GM12878 (cell line): ENCODE measurements at regions not wholly inside any gene's neighbourhood (a gene's known extent, or its start where the extent isn't known, plus 50 kb on each side); places are given as distances from the start of the nearest gene placed in this dataset.

Experiments used
- ATAC-seq: fragments of 200-7000 bp; cut with Tn5 transposase; 3 replicates; pipeline ENCODE4 v1.9.1; 2020; ENCODE audit warnings: mild to moderate bottlenecking, moderate library complexity
- BruUV-seq: library from RNA; stranded (reverse); fragments of 400-500 nt; replicated peaks from 2 replicates; lab custom pipeline; 2021; lab: Mats Ljungman, UMichigan
- CTCF ChIA-PET: fragments of 300-600 bp; sonication (Branson Sonifier 250); formaldehyde crosslinking; extraction: SDS; loops from one replicate; lab custom pipeline; 2021; ENCODE audit warnings: inconsistent platforms; lab: Yijun Ruan, JAX
- POLR2A ChIA-PET: fragments of 350-600 bp; formaldehyde crosslinking; extraction: SDS; loops from one replicate; lab custom pipeline; 2021; ENCODE audit warnings: inconsistent platforms; lab: Charles Lee
- RAD21 ChIA-PET: fragments of 300-600 bp; sonication (Branson Sonifier 250); formaldehyde crosslinking; loops from one replicate; lab custom pipeline; 2023; ENCODE audit warnings: antibody characterized with exemption; ENCODE audit not compliant: unreplicated experiment; lab: Charles Lee
- SMC1A ChIA-PET: fragments of 300-600 bp; sonication (Branson Sonifier 250); formaldehyde crosslinking; loops from one replicate; lab custom pipeline; 2023; ENCODE audit not compliant: unreplicated experiment, uncharacterized antibody; lab: Charles Lee
- DNase-seq: peaks from one replicate; pipeline ENCODE4 v3.0.0-alpha.2; 2011; ENCODE audit warnings: low read depth, low spot score
- FAIRE-seq: peaks from 3 replicates; lab custom pipeline; 2011; peaks lifted over from hg19 to GRCh38; lab: Jason Lieb, UNC
- H2AFZ ChIP-seq: 2 replicates; pipeline ENCODE4 v1.6.0; 2011; ENCODE audit warnings: low read depth, low read length, control low read depth; ENCODE audit not compliant: control insufficient read depth
- H3K27ac ChIP-seq: 2 replicates; pipeline ENCODE4 v1.5.1; 2011; ENCODE audit warnings: control low read depth; ENCODE audit not compliant: control insufficient read depth, insufficient read depth
- H3K27me3 ChIP-seq, 2 experiments: replicated peaks in 1 of 2; 2 replicates each; pipeline versions ENCODE4 v1.6.0 to v1.6.1; 2011; ENCODE audit warnings: low read length in 1 of 2; ENCODE audit not compliant: control insufficient read depth in 2 of 2, insufficient read depth in 2 of 2
- H3K36me3 ChIP-seq, 2 experiments: 2 replicates each; pipeline ENCODE4 v1.5.1; 2011; ENCODE audit warnings: low read length in 1 of 2; ENCODE audit not compliant: control insufficient read depth in 2 of 2, insufficient read depth in 2 of 2
- H3K4me1 ChIP-seq: 2 replicates; pipeline ENCODE4 v1.6.1; 2011; ENCODE audit warnings: mild to moderate bottlenecking, low read length, moderate library complexity, mixed read lengths; ENCODE audit not compliant: control insufficient read depth, insufficient read depth
- H3K4me2 ChIP-seq: 2 replicates; pipeline ENCODE4 v1.6.0; 2011; ENCODE audit warnings: control low read depth; ENCODE audit not compliant: control insufficient read depth, insufficient read depth
- H3K4me3 ChIP-seq: fragments of 200-600 bp; sonication (generic); 2 replicates; pipeline ENCODE4 v1.5.1; 2016
- H3K79me2 ChIP-seq: 2 replicates; pipeline ENCODE4 v1.6.0; 2011; ENCODE audit warnings: low read length; ENCODE audit not compliant: control insufficient read depth, insufficient read depth
- H3K9ac ChIP-seq: 2 replicates; pipeline ENCODE4 v1.8.0; 2011; ENCODE audit warnings: low read length, control low read depth, mixed read lengths; ENCODE audit not compliant: control insufficient read depth, insufficient read depth
- H3K9me3 ChIP-seq: replicated peaks from 3 replicates; pipeline ENCODE4 v1.5.1; 2011; ENCODE audit warnings: mild to moderate bottlenecking, low read length; ENCODE audit not compliant: control insufficient read depth, insufficient read depth
- H4K20me1 ChIP-seq: 2 replicates; pipeline ENCODE4 v1.6.0; 2011; ENCODE audit not compliant: control insufficient read depth, insufficient read depth
- ATF7 ChIP-seq: fragments of 450-650 bp; IDR thresholded peaks from 2 replicates; pipeline ENCODE4 v1.6.1; 2016; ENCODE audit warnings: low read depth, mild to moderate bottlenecking
- BACH1 ChIP-seq: fragments of 450-650 bp; IDR thresholded peaks from 2 replicates; pipeline ENCODE4 v1.6.1; 2017; ENCODE audit warnings: mild to moderate bottlenecking, borderline replicate concordance
- BCL11A ChIP-seq: IDR thresholded peaks from 2 replicates; pipeline ENCODE4 v1.6.1; 2011; ENCODE audit warnings: low read depth, low read length
- CBX3 ChIP-seq: fragments of 200-600 bp; sonication (generic); IDR thresholded peaks from 2 replicates; pipeline ENCODE4 v1.6.1; 2016; ENCODE audit warnings: low read depth, borderline replicate concordance
- CHD2 ChIP-seq: IDR thresholded peaks from 2 replicates; pipeline ENCODE4 v1.6.1; 2011; ENCODE audit warnings: low read depth, low read length, improper control_type of control experiment, borderline replicate concordance
- CHD4 ChIP-seq: fragments of 200-600 bp; sonication (generic); IDR thresholded peaks from 2 replicates; pipeline ENCODE4 v1.6.1; 2016; ENCODE audit warnings: mild to moderate bottlenecking
- HDAC6 ChIP-seq: fragments of 200-600 bp; sonication (generic); IDR thresholded peaks from one replicate; pipeline ENCODE4 v1.8.0; 2017; ENCODE audit warnings: antibody characterized with exemption; ENCODE audit not compliant: unreplicated experiment
- JUNB ChIP-seq: IDR thresholded peaks from 2 replicates; pipeline ENCODE4 v1.6.1; 2016; ENCODE audit warnings: antibody characterized with exemption, mild to moderate bottlenecking
- MYC ChIP-seq: IDR thresholded peaks from 2 replicates; pipeline ENCODE4 v1.6.1; 2011; ENCODE audit warnings: mild to moderate bottlenecking, low read length, moderate library complexity, inconsistent platforms; ENCODE audit not compliant: insufficient read depth, insufficient replicate concordance, insufficient read length, severe bottlenecking
- NRF1 ChIP-seq: conservative IDR thresholded peaks from 2 replicates; pipeline ENCODE4 v1.6.1; 2011; ENCODE audit warnings: mild to moderate bottlenecking, low read depth, low read length, improper control_type of control experiment
- RUNX3 ChIP-seq: IDR thresholded peaks from 2 replicates; pipeline ENCODE4 v1.6.1; 2012; ENCODE audit warnings: low read length, inconsistent platforms
- SMAD1 ChIP-seq: fragments of 450-650 bp; IDR thresholded peaks from 2 replicates; pipeline ENCODE4 v1.6.1; 2018; ENCODE audit warnings: mild to moderate bottlenecking, low read depth; ENCODE audit not compliant: partially characterized antibody
- SP1 ChIP-seq: IDR thresholded peaks from one replicate; pipeline ENCODE4 v1.6.1; 2011; ENCODE audit warnings: low read depth, low read length
- SPI1 ChIP-seq: IDR thresholded peaks from 2 replicates; pipeline ENCODE4 v1.6.1; 2011; ENCODE audit warnings: low read depth, mild to moderate bottlenecking, low read length, moderate library complexity, borderline replicate concordance; ENCODE audit not compliant: insufficient read depth
- SUPT20H ChIP-seq: IDR thresholded peaks from 2 replicates; pipeline ENCODE4 v1.6.1; 2011; ENCODE audit warnings: low read depth, mild to moderate bottlenecking, low read length, moderate library complexity, borderline replicate concordance; ENCODE audit not compliant: control insufficient read depth
- WGBS: methylation state at CpG from one replicate; pipeline ENCODE4 v1.1.6; 2016; ENCODE audit warnings: low lambda C conversion rate; ENCODE audit not compliant: insufficient replicate concordance, insufficient coverage; ENCODE audit errors: missing lambda C conversion rate; 5-methylcytosine and 5-hydroxymethylcytosine counted together
- in situ Hi-C: fragments of 300-500 bp; cut with MboI; formaldehyde crosslinking; loops from 9 replicates; pipeline ENCODE4 v1.14.3; 2018; ENCODE audit warnings: mixed read lengths
- intact Hi-C: fragments of 100-400 bp; cut with micrococcal nuclease; formaldehyde crosslinking; loops from one replicate; pipeline ENCODE4 v1.14.2; 2022; ENCODE audit not compliant: unreplicated experiment

DNA sequence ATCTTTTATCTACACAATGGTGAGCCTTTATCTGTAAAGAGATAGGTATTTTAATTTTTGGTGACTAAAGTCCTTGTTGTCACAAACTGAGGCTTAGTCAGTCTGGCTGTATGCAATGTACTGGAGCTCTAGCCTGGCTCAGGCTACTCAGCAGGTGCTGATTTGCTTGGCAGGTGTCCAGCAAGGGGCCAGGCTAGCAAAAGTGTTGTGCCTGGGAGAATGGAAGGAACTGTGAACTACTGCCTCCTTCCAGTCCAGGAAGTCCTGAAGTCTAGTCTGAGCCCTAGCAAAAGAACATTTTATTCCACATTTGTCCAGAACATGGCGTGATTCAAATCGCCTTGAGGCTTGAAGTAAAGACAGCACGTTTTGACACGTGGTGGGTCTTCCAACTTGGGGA lies 260.5 kb downstream of the CCDC85A start:
- Histone ChIP-seq H3K9ac (no peak overlapping the region), H2AFZ (no peak overlapping the region), H4K20me1 (no peaks in the 10 kb centered on the region), H3K27ac (no peak overlapping the region), H3K4me1 (no peaks in the 10 kb centered on the region), H3K27me3 (no peaks in the 10 kb centered on the region), H3K36me3 (no peaks in the 10 kb centered on the region), H3K4me3 (no peak overlapping the region), H3K9me3 (no peaks in the 10 kb centered on the region), H3K79me2 (no peaks in the 10 kb centered on the region), H3K4me2 (no peak overlapping the region)
- BruUV-seq = no TSS peak
- ATAC-seq = no peak
- ChIA-PET RAD21 (no interaction called here), CTCF (interaction anchor here (0.6 kb wide), 1 partner anchor 95 kb away, joined by 3 read pairs; no protein-coding TSS in a partner anchor), POLR2A (no interaction called here), SMC1A (interaction anchor here (1.0 to 1.2 kb wide), 2 partner anchors 14 to 1074 kb away, joined by 3 read pairs; no protein-coding TSS in a partner anchor)
- intact Hi-C loops (no loop called here), in situ Hi-C loops (no loop called here)
- FAIRE-seq = no peak
- DNase-seq = no peak
- no peak for TF ChIP-seq SMAD1
- TF ChIP-seq CHD4 = no peak
- no peak for TF ChIP-seq CBX3
- TF ChIP-seq BCL11A = no peak
- no peak for TF ChIP-seq SP1
- no peak for TF ChIP-seq NRF1
- no peak for TF ChIP-seq CHD2
- no peak for TF ChIP-seq RUNX3
- TF ChIP-seq ATF7 = no peak
- no peak for TF ChIP-seq JUNB
- TF ChIP-seq HDAC6 = no peak
- no peak for TF ChIP-seq BACH1
- TF ChIP-seq SPI1 = no peak
- no peak for TF ChIP-seq MYC
- TF ChIP-seq SUPT20H = no peak
- 16% methylated on average over 4 of the region's 4 CpGs for WGBS
